Testis (tissue), 2 donors: ENCODE measurements at regions not wholly inside any gene's neighbourhood (a gene's known extent, or its start where the extent isn't known, plus 50 kb on each side); places are given as distances from the start of the nearest gene placed in this dataset.

Experiments
- POLR2A ChIP-seq: fragments of 450-650 bp; IDR thresholded peaks from one replicate; pipeline ENCODE4 v1.6.1; 2017; ENCODE audit warnings: antibody characterized with exemption, mild to moderate bottlenecking, moderate library complexity
- TF ChIP-seq, protein P1 (sequence below), 3 experiments: fragments of 450-650 bp in 2 of 3; fragments of 200-600 bp in 1 of 3; sonication (generic) in 1 of 3; IDR thresholded peaks; one replicate each; pipeline ENCODE4 v1.5.1; 2016 to 2019; ENCODE audit warnings: antibody characterized with exemption in 3 of 3, mild to moderate bottlenecking in 2 of 3, moderate library complexity in 1 of 3

DNA sequence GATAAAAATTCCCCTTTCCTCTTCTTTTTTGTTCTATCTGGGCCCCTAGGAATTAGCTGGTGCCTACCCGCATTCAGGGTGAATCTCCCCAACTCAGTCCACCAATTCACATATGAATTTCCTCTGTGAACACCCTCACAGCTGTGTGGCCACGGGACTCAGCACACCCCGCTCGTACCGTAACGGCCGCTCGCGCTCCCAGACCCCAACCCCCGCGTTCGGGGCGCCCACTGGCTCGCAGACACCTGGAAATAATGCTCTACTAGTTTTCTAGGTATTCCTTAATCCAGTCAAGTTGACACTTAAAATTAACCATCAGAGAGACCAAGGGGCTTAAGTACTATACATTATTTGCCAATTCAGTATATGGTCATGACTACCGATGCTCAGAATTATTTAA, 1702.1 kb upstream of the PCDH20 start:
- TF ChIP-seq POLR2A, result no peak
- TF ChIP-seq, protein P1, sequence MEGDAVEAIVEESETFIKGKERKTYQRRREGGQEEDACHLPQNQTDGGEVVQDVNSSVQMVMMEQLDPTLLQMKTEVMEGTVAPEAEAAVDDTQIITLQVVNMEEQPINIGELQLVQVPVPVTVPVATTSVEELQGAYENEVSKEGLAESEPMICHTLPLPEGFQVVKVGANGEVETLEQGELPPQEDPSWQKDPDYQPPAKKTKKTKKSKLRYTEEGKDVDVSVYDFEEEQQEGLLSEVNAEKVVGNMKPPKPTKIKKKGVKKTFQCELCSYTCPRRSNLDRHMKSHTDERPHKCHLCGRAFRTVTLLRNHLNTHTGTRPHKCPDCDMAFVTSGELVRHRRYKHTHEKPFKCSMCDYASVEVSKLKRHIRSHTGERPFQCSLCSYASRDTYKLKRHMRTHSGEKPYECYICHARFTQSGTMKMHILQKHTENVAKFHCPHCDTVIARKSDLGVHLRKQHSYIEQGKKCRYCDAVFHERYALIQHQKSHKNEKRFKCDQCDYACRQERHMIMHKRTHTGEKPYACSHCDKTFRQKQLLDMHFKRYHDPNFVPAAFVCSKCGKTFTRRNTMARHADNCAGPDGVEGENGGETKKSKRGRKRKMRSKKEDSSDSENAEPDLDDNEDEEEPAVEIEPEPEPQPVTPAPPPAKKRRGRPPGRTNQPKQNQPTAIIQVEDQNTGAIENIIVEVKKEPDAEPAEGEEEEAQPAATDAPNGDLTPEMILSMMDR (IDR thresholded peaks at IDR 0.05), result no peak
